ENCODE measurements at regions not wholly inside any gene's neighbourhood (a gene's known extent, or its start where the extent isn't known, plus 50 kb on each side); places are given as distances from the start of the nearest gene placed in this dataset.

- no peak overlapping the region for H3K4me3 ChIP-seq
- no peaks in the 10 kb centered on the region for H3K9me3 ChIP-seq (replicated peaks in 1 of 11)
- no peaks in the 10 kb centered on the region for H3K36me3 ChIP-seq
- no peak overlapping the region for H3K27ac ChIP-seq
- H3K4me2 ChIP-seq, result no peak overlapping the region
- H4K20me1 ChIP-seq, result no peaks in the 10 kb centered on the region
- H3K4me1 ChIP-seq, result peaks cover 0 to 17% (median 0%) of the 10 kb centered on the region in 10 experiments; a peak in 7 of 20 replicates
- no peak overlapping the region for H3K9ac ChIP-seq
- no peak for TF ChIP-seq Cebpa-rat (IDR thresholded peaks at IDR 0.05)
- H3K27me3 ChIP-seq, result no peaks in the 10 kb centered on the region
These were observed 116.5 kb upstream of the DLX2 start for GRCh38 chr2:172219201-172219600.

- H3K4me2 ChIP-seq, result peak overlapping the region in 3 of 11 experiments; percentile 17 to 56 (median 19); a peak in 4 of 22 replicates
- H4K20me1 ChIP-seq, result no peaks in the 10 kb centered on the region
- H3K27me3 ChIP-seq, result no peaks in the 10 kb centered on the region
- no peak overlapping the region for H3K27ac ChIP-seq
- H3K36me3 ChIP-seq, result no peaks in the 10 kb centered on the region
- H3K4me1 ChIP-seq, result peaks cover 0 to 17% (median 0%) of the 10 kb centered on the region in 10 experiments; a peak in 7 of 20 replicates
- TF ChIP-seq Cebpa-rat (IDR thresholded peaks at IDR 0.05), result no peak
- H3K4me3 ChIP-seq, result no peak overlapping the region
- H3K9me3 ChIP-seq (replicated peaks in 1 of 11), result no peaks in the 10 kb centered on the region
- H3K9ac ChIP-seq, result no peak overlapping the region
These were observed 117.4 kb upstream of the DLX2 start for GRCh38 chr2:172220121-172220520.

GRCh38 chr2:172223601-172224054 is 120.9 kb upstream of the DLX2 start:
- Histone ChIP-seq H3K27ac (no peak overlapping the region), H3K4me1 (peaks cover 0 to 17% (median 0%) of the 10 kb centered on the region in 10 experiments; a peak in 7 of 20 replicates), H3K36me3 (no peaks in the 10 kb centered on the region), H3K9ac (no peak overlapping the region), H3K27me3 (no peaks in the 10 kb centered on the region), H3K9me3 (replicated peaks in 1 of 11) (no peaks in the 10 kb centered on the region), H3K4me3 (no peak overlapping the region), H3K4me2 (no peak overlapping the region), H4K20me1 (no peaks in the 10 kb centered on the region)
- TF ChIP-seq Cebpa-rat (IDR thresholded peaks at IDR 0.05), result no peak

GRCh38 chr2:172225786-172226185 is 123.1 kb upstream of the DLX2 start:
- H3K27ac ChIP-seq, result no peak overlapping the region
- no peak overlapping the region for H3K4me3 ChIP-seq
- no peak overlapping the region for H3K9ac ChIP-seq
- no peaks in the 10 kb centered on the region for H4K20me1 ChIP-seq
- H3K36me3 ChIP-seq, result no peaks in the 10 kb centered on the region
- H3K9me3 ChIP-seq (replicated peaks in 1 of 11), result no peaks in the 10 kb centered on the region
- H3K4me1 ChIP-seq, result peaks cover 0 to 1% (median 0%) of the 10 kb centered on the region in 10 experiments; a peak in 2 of 20 replicates
- TF ChIP-seq Cebpa-rat (IDR thresholded peaks at IDR 0.05), result no peak
- no peak overlapping the region for H3K4me2 ChIP-seq
- H3K27me3 ChIP-seq, result no peaks in the 10 kb centered on the region

GRCh38 chr2:172226244-172227061 is 123.8 kb upstream of the DLX2 start:
- H3K4me2 ChIP-seq, result no peak overlapping the region
- no peak overlapping the region for H3K4me3 ChIP-seq
- no peaks in the 10 kb centered on the region for H3K36me3 ChIP-seq
- no peaks in the 10 kb centered on the region for H3K27me3 ChIP-seq
- no peaks in the 10 kb centered on the region for H3K4me1 ChIP-seq
- TF ChIP-seq Cebpa-rat (IDR thresholded peaks at IDR 0.05), result no peak
- no peak overlapping the region for H3K27ac ChIP-seq
- no peak overlapping the region for H3K9ac ChIP-seq
- no peaks in the 10 kb centered on the region for H4K20me1 ChIP-seq
- no peaks in the 10 kb centered on the region for H3K9me3 ChIP-seq (replicated peaks in 1 of 11)

- Histone ChIP-seq H4K20me1 (no peaks in the 10 kb centered on the region), H3K36me3 (no peaks in the 10 kb centered on the region), H3K4me2 (no peak overlapping the region), H3K9ac (no peak overlapping the region), H3K27me3 (peaks cover 0 to 7% (median 3%) of the 10 kb centered on the region in 11 experiments; a peak in 15 of 22 replicates), H3K4me3 (no peak overlapping the region), H3K4me1 (0 out of 20 replicates have a peak, but pooled peaks cover 0 to 4% (median 0%) of the 10 kb centered on the region in 10 experiments), H3K27ac (no peak overlapping the region), H3K9me3 (replicated peaks in 1 of 11) (no peaks in the 10 kb centered on the region)
- TF ChIP-seq Cebpa-rat (IDR thresholded peaks at IDR 0.05), result no peak
These were observed 125.0 kb upstream of the DLX2 start for GRCh38 chr2:172227719-172228118.

GRCh38 chr2:172228177-172228808 is 125.6 kb upstream of the DLX2 start:
- Histone ChIP-seq H4K20me1 (no peaks in the 10 kb centered on the region), H3K9me3 (replicated peaks in 1 of 11) (no peaks in the 10 kb centered on the region), H3K9ac (no peak overlapping the region), H3K27me3 (peaks cover 5 to 13% (median 8%) of the 10 kb centered on the region in 11 experiments; a peak in 21 of 22 replicates), H3K4me2 (no peak overlapping the region), H3K27ac (no peak overlapping the region), H3K4me3 (no peak overlapping the region), H3K36me3 (no peaks in the 10 kb centered on the region), H3K4me1 (0 out of 20 replicates have a peak, but pooled peaks cover 0 to 4% (median 0%) of the 10 kb centered on the region in 10 experiments)
- TF ChIP-seq Cebpa-rat (IDR thresholded peaks at IDR 0.05), result no peak

GRCh38 chr2:172229125-172229524 is 126.4 kb upstream of the DLX2 start:
- Histone ChIP-seq H4K20me1 (no peaks in the 10 kb centered on the region), H3K4me2 (no peak overlapping the region), H3K4me1 (0 out of 20 replicates have a peak, but pooled peaks cover 0 to 4% (median 0%) of the 10 kb centered on the region in 10 experiments), H3K27ac (no peak overlapping the region), H3K9ac (no peak overlapping the region), H3K27me3 (peaks cover 14 to 21% (median 17%) of the 10 kb centered on the region in 11 experiments), H3K4me3 (no peak overlapping the region), H3K9me3 (replicated peaks in 1 of 11) (peaks cover 0 to 6% (median 0%) of the 10 kb centered on the region in 11 experiments; a peak in 3 of 22 replicates), H3K36me3 (no peaks in the 10 kb centered on the region)
- no peak for TF ChIP-seq Cebpa-rat (IDR thresholded peaks at IDR 0.05)

- Histone ChIP-seq H3K9ac (no peak overlapping the region), H3K36me3 (no peaks in the 10 kb centered on the region), H3K27ac (no peak overlapping the region), H3K9me3 (replicated peaks in 1 of 11) (peaks cover 0 to 11% (median 0%) of the 10 kb centered on the region in 11 experiments; a peak in 5 of 22 replicates), H3K27me3 (peaks cover 27 to 34% (median 30%) of the 10 kb centered on the region in 11 experiments), H3K4me1 (peaks cover 6 to 15% (median 9%) of the 10 kb centered on the region in 10 experiments; a peak in 18 of 20 replicates), H3K4me3 (no peak overlapping the region), H4K20me1 (no peaks in the 10 kb centered on the region; a peak in 1 of 22 replicates), H3K4me2 (no peak overlapping the region)
- TF ChIP-seq Cebpa-rat (IDR thresholded peaks at IDR 0.05), result no peak
These were observed 127.7 kb upstream of the DLX2 start for GRCh38 chr2:172230332-172230888.

Measured in BLaER1 treated with 17β-estradiol and CSF1 and Interleukin-3, amounts not matched to agents 10 nM and 100 nM (cell line).